ENCODE measurements at regions not wholly inside any gene's neighbourhood (a gene's known extent, or its start where the extent isn't known, plus 50 kb on each side); places are given as distances from the start of the nearest gene placed in this dataset.

GRCh38 chr4:156154978-156155377 lies 201.3 kb upstream of the CTSO start:
- peaks cover 0 to 8% (median 0%) of the 10 kb centered on the region in 9 donors for H3K9me3 Mint-ChIP-seq
- DNase-seq, result no peak
- H3K36me3 Mint-ChIP-seq, result no peaks in the 10 kb centered on the region
- H3K4me3 Mint-ChIP-seq, result no peak overlapping the region
- POLR2A ChIA-PET, result no interaction called here
- peaks cover 0 to 8% (median 0%) of the 10 kb centered on the region in 5 donors for H3K27me3 Mint-ChIP-seq
- ATAC-seq, result no peak
- no peaks in the 10 kb centered on the region for H3K4me1 Mint-ChIP-seq
- no peak overlapping the region for H3K27ac Mint-ChIP-seq

GRCh38 chr4:156146571-156146970 lies 192.9 kb upstream of the CTSO start:
- POLR2A ChIA-PET, result no interaction called here
- no peaks in the 10 kb centered on the region for H3K36me3 Mint-ChIP-seq
- no peak overlapping the region for H3K4me3 Mint-ChIP-seq
- DNase-seq, result no peak
- no peak overlapping the region for H3K27ac Mint-ChIP-seq
- peaks cover 0 to 2% (median 0%) of the 10 kb centered on the region in 9 donors for H3K9me3 Mint-ChIP-seq
- no peak for ATAC-seq
- H3K4me1 Mint-ChIP-seq, result no peaks in the 10 kb centered on the region
- H3K27me3 Mint-ChIP-seq, result no peaks in the 10 kb centered on the region

GRCh38 chr4:156144961-156145360 lies 191.3 kb upstream of the CTSO start:
- H3K27me3 Mint-ChIP-seq, result no peaks in the 10 kb centered on the region
- no peaks in the 10 kb centered on the region for H3K9me3 Mint-ChIP-seq
- no peak overlapping the region for H3K4me3 Mint-ChIP-seq
- POLR2A ChIA-PET, result no interaction called here
- H3K4me1 Mint-ChIP-seq, result no peaks in the 10 kb centered on the region
- H3K27ac Mint-ChIP-seq, result no peak overlapping the region
- DNase-seq, result no peak
- no peaks in the 10 kb centered on the region for H3K36me3 Mint-ChIP-seq
- ATAC-seq, result no peak

GRCh38 chr4:156138781-156139280 lies 185.2 kb upstream of the CTSO start:
- H3K4me1 Mint-ChIP-seq, result no peaks in the 10 kb centered on the region
- POLR2A ChIA-PET, result no interaction called here
- peaks cover 0 to 2% (median 0%) of the 10 kb centered on the region in 5 donors for H3K27me3 Mint-ChIP-seq
- no peak for DNase-seq
- no peak overlapping the region for H3K27ac Mint-ChIP-seq
- ATAC-seq, result no peak
- H3K36me3 Mint-ChIP-seq, result no peaks in the 10 kb centered on the region
- no peak overlapping the region for H3K4me3 Mint-ChIP-seq
- H3K9me3 Mint-ChIP-seq, result peaks cover 0 to 7% (median 0%) of the 10 kb centered on the region in 9 donors

GRCh38 chr4:156137679-156138473 lies 184.2 kb upstream of the CTSO start:
- Mint-ChIP-seq H3K36me3 (no peaks in the 10 kb centered on the region), H3K4me3 (no peak overlapping the region), H3K27me3 (peaks cover 0 to 2% (median 0%) of the 10 kb centered on the region in 5 donors), H3K4me1 (no peaks in the 10 kb centered on the region), H3K9me3 (peaks cover 0 to 13% (median 0%) of the 10 kb centered on the region in 9 donors), H3K27ac (no peak overlapping the region)
- POLR2A ChIA-PET, result no interaction called here
- no peak for ATAC-seq
- no peak for DNase-seq

- peaks cover 0 to 13% (median 3%) of the 10 kb centered on the region in 9 donors for H3K9me3 Mint-ChIP-seq
- DNase-seq (no peak), ATAC-seq (no peak)
- no peaks in the 10 kb centered on the region for H3K36me3 Mint-ChIP-seq
- POLR2A ChIA-PET, result no interaction called here
- H3K4me3 Mint-ChIP-seq, result no peak overlapping the region
- no peak overlapping the region for H3K27ac Mint-ChIP-seq
- H3K4me1 Mint-ChIP-seq, result no peaks in the 10 kb centered on the region
- peaks cover 0 to 2% (median 0%) of the 10 kb centered on the region in 5 donors for H3K27me3 Mint-ChIP-seq
Observed at GRCh38 chr4:156132196-156132595, 178.5 kb upstream of the CTSO start.

- POLR2A ChIA-PET, result no interaction called here
- no peaks in the 10 kb centered on the region for H3K4me1 Mint-ChIP-seq
- peaks cover 0 to 20% (median 9%) of the 10 kb centered on the region in 9 donors for H3K9me3 Mint-ChIP-seq
- H3K27me3 Mint-ChIP-seq, result no peaks in the 10 kb centered on the region
- no peaks in the 10 kb centered on the region for H3K36me3 Mint-ChIP-seq
- H3K4me3 Mint-ChIP-seq, result no peak overlapping the region
- H3K27ac Mint-ChIP-seq, result no peak overlapping the region
- no peak for DNase-seq
- ATAC-seq, result no peak
Observed at GRCh38 chr4:156128616-156129015, 174.9 kb upstream of the CTSO start.

GRCh38 chr4:156118507-156119220 lies 165.0 kb upstream of the CTSO start:
- no peak overlapping the region for H3K4me3 Mint-ChIP-seq
- ATAC-seq (no peak), DNase-seq (no peak)
- H3K27me3 Mint-ChIP-seq, result peaks cover 0 to 2% (median 0%) of the 10 kb centered on the region in 5 donors
- no peaks in the 10 kb centered on the region for H3K36me3 Mint-ChIP-seq
- POLR2A ChIA-PET, result no interaction called here
- H3K27ac Mint-ChIP-seq, result no peak overlapping the region
- H3K4me1 Mint-ChIP-seq, result no peaks in the 10 kb centered on the region
- peaks cover 0 to 3% (median under 1%) of the 10 kb centered on the region in 9 donors for H3K9me3 Mint-ChIP-seq

GRCh38 chr4:156117743-156118142 lies 164.1 kb upstream of the CTSO start:
- peaks cover 0 to 2% (median 0%) of the 10 kb centered on the region in 5 donors for H3K27me3 Mint-ChIP-seq
- H3K27ac Mint-ChIP-seq, result no peak overlapping the region
- DNase-seq, result no peak
- POLR2A ChIA-PET, result no interaction called here
- H3K36me3 Mint-ChIP-seq, result no peaks in the 10 kb centered on the region
- no peaks in the 10 kb centered on the region for H3K4me1 Mint-ChIP-seq
- H3K9me3 Mint-ChIP-seq, result peaks cover 0 to 1% (median 0%) of the 10 kb centered on the region in 9 donors
- H3K4me3 Mint-ChIP-seq, result no peak overlapping the region
- ATAC-seq, result no peak

GRCh38 chr4:156116991-156117390 lies 163.3 kb upstream of the CTSO start:
- H3K9me3 Mint-ChIP-seq, result no peaks in the 10 kb centered on the region
- POLR2A ChIA-PET, result no interaction called here
- no peak for ATAC-seq
- no peak overlapping the region for H3K27ac Mint-ChIP-seq
- H3K27me3 Mint-ChIP-seq, result peaks cover 0 to 2% (median 0%) of the 10 kb centered on the region in 5 donors
- H3K36me3 Mint-ChIP-seq, result no peaks in the 10 kb centered on the region
- no peak overlapping the region for H3K4me3 Mint-ChIP-seq
- DNase-seq, result no peak
- H3K4me1 Mint-ChIP-seq, result no peaks in the 10 kb centered on the region

- Mint-ChIP-seq H3K27me3 (peaks cover 0 to under 1% (median 0%) of the 10 kb centered on the region in 5 donors), H3K9me3 (peaks cover 0 to 4% (median 0%) of the 10 kb centered on the region in 9 donors), H3K27ac (no peak overlapping the region), H3K4me3 (no peak overlapping the region), H3K36me3 (no peaks in the 10 kb centered on the region), H3K4me1 (no peaks in the 10 kb centered on the region)
- ATAC-seq (no peak), DNase-seq (no peak)
- POLR2A ChIA-PET, result no interaction called here
Observed at GRCh38 chr4:156113138-156113765, 159.6 kb upstream of the CTSO start.

- Mint-ChIP-seq H3K27ac (no peak overlapping the region), H3K27me3 (peaks cover 0 to 8% (median 0%) of the 10 kb centered on the region in 5 donors), H3K4me3 (no peak overlapping the region), H3K4me1 (no peaks in the 10 kb centered on the region), H3K9me3 (peaks cover 0 to 6% (median 0%) of the 10 kb centered on the region in 9 donors), H3K36me3 (no peaks in the 10 kb centered on the region)
- DNase-seq, result no peak
- POLR2A ChIA-PET, result no interaction called here
- ATAC-seq, result no peak
Observed at GRCh38 chr4:156111686-156112085, 158.0 kb upstream of the CTSO start.
